ENCODE measurements at regions not wholly inside any gene's neighbourhood (a gene's known extent, or its start where the extent isn't known, plus 50 kb on each side); places are given as distances from the start of the nearest gene placed in this dataset.

- H3K27ac ChIP-seq (ENCODE audit: insufficient read depth, low read length), result no peak overlapping the region
- no peaks in the 10 kb centered on the region for H4K20me1 ChIP-seq (ENCODE audit: control insufficient read depth, extremely low read depth, insufficient read depth, low read length)
- no peak overlapping the region for H3K9ac ChIP-seq (ENCODE audit: insufficient read depth, low read length)
- H3K27me3 ChIP-seq (ENCODE audit: control insufficient read depth, insufficient read depth, low read length), result peaks cover 60% of the 10 kb centered on the region
- H3K4me2 ChIP-seq (ENCODE audit: extremely low read depth, insufficient read depth, low read length), result no peak overlapping the region
- peaks cover 5% of the 10 kb centered on the region for H3K4me1 ChIP-seq (ENCODE audit: control insufficient read depth, extremely low read depth, insufficient read depth, low read length)
- no peak overlapping the region for H3K4me3 ChIP-seq (replicated peaks in 1 of 4; ENCODE audit: control extremely low read depth in 1 of 4, insufficient read depth in 1 of 4, low read depth in 3 of 4, low read length in 4 of 4)
- H3K36me3 ChIP-seq (ENCODE audit: control insufficient read depth, insufficient read depth, low read length), result no peaks in the 10 kb centered on the region
- no peaks in the 10 kb centered on the region for H3K9me3 ChIP-seq (ENCODE audit: control insufficient read depth, insufficient read depth, low read depth, low read length)
- H3K79me2 ChIP-seq (ENCODE audit: control insufficient read depth, insufficient read depth, low read length), result no peaks in the 10 kb centered on the region
- DNase-seq (ENCODE audit: low read depth in 2 of 2), result no peak
- H2AFZ ChIP-seq (ENCODE audit: low read length), result no peak overlapping the region
- TF ChIP-seq, protein P1, sequence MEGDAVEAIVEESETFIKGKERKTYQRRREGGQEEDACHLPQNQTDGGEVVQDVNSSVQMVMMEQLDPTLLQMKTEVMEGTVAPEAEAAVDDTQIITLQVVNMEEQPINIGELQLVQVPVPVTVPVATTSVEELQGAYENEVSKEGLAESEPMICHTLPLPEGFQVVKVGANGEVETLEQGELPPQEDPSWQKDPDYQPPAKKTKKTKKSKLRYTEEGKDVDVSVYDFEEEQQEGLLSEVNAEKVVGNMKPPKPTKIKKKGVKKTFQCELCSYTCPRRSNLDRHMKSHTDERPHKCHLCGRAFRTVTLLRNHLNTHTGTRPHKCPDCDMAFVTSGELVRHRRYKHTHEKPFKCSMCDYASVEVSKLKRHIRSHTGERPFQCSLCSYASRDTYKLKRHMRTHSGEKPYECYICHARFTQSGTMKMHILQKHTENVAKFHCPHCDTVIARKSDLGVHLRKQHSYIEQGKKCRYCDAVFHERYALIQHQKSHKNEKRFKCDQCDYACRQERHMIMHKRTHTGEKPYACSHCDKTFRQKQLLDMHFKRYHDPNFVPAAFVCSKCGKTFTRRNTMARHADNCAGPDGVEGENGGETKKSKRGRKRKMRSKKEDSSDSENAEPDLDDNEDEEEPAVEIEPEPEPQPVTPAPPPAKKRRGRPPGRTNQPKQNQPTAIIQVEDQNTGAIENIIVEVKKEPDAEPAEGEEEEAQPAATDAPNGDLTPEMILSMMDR (conservative IDR thresholded peaks at IDR 0.05 in 1 of 2, IDR thresholded peaks at IDR 0.05 in 1 of 2; ENCODE audit: low read depth in 1 of 2, low read length in 2 of 2), result no peak
- no peak for TF ChIP-seq EZH2 (IDR thresholded peaks at IDR 0.05; ENCODE audit: low read length, missing control alignments)
Measured at GRCh38 chr21:38663282-38663681, 142.4 kb upstream of the ETS2 start.

DNA sequence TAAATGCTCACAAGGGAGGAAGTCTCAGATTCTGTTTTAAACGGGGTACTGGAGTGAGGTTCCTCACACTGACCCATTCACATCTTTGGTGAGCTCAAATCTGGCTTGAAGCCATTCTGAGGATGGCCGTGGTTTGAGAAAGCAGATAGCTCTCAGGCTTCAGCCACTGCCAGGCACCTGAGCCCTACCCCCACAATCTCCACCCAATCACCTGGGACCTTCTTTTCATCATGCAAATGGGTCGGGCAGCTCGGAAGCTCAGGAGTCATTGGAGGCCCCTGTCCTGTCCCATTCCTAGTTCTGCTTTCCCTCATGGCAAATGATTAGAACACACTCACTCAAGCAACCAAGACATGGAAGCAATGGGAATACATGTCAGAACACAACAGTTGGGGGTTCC is 141.4 kb upstream of the ETS2 start:
- Histone ChIP-seq H3K9ac (ENCODE audit: insufficient read depth, low read length) (no peak overlapping the region), H2AFZ (ENCODE audit: low read length) (no peak overlapping the region), H3K36me3 (ENCODE audit: control insufficient read depth, insufficient read depth, low read length) (no peaks in the 10 kb centered on the region), H3K4me1 (ENCODE audit: control insufficient read depth, extremely low read depth, insufficient read depth, low read length) (peaks cover 5% of the 10 kb centered on the region), H3K27me3 (ENCODE audit: control insufficient read depth, insufficient read depth, low read length) (peaks cover 56% of the 10 kb centered on the region), H4K20me1 (ENCODE audit: control insufficient read depth, extremely low read depth, insufficient read depth, low read length) (no peaks in the 10 kb centered on the region), H3K4me2 (ENCODE audit: extremely low read depth, insufficient read depth, low read length) (no peak overlapping the region), H3K9me3 (ENCODE audit: control insufficient read depth, insufficient read depth, low read depth, low read length) (no peaks in the 10 kb centered on the region), H3K79me2 (ENCODE audit: control insufficient read depth, insufficient read depth, low read length) (no peaks in the 10 kb centered on the region), H3K4me3 (replicated peaks in 1 of 4; ENCODE audit: control extremely low read depth in 1 of 4, insufficient read depth in 1 of 4, low read depth in 3 of 4, low read length in 4 of 4) (no peak overlapping the region), H3K27ac (ENCODE audit: insufficient read depth, low read length) (no peak overlapping the region)
- DNase-seq (ENCODE audit: low read depth in 2 of 2), result no peak
- TF ChIP-seq EZH2 (IDR thresholded peaks at IDR 0.05; ENCODE audit: low read length, missing control alignments), result no peak
- TF ChIP-seq, protein P1 (conservative IDR thresholded peaks at IDR 0.05 in 1 of 2, IDR thresholded peaks at IDR 0.05 in 1 of 2; ENCODE audit: low read depth in 1 of 2, low read length in 2 of 2), result no peak

DNA sequence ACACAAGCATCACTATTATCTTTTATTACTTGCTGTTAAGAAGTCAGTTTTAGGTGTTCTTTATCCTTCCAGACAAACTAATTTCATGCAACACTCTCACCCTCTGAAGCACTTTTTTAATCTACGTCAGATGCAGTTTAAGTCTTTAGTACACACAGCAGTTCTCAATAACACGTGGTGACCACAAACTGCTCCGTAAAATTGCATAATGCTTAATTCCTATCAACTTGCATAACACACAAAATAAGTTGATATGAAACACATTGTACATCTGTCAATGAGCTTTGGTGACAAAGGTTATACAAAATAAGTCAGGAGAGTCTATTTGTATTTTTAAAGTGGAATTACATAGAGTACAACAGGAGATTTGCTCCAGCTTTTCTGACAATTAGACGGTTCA is 140.9 kb upstream of the ETS2 start:
- DNase-seq (ENCODE audit: low read depth in 2 of 2), result peak in 1 of 2 donors; percentile 42
- H4K20me1 ChIP-seq (ENCODE audit: control insufficient read depth, extremely low read depth, insufficient read depth, low read length), result no peaks in the 10 kb centered on the region
- H3K36me3 ChIP-seq (ENCODE audit: control insufficient read depth, insufficient read depth, low read length), result no peaks in the 10 kb centered on the region
- no peak overlapping the region for H2AFZ ChIP-seq (ENCODE audit: low read length)
- H3K4me2 ChIP-seq (ENCODE audit: extremely low read depth, insufficient read depth, low read length), result no peak overlapping the region
- no peaks in the 10 kb centered on the region for H3K9me3 ChIP-seq (ENCODE audit: control insufficient read depth, insufficient read depth, low read depth, low read length)
- TF ChIP-seq EZH2 (IDR thresholded peaks at IDR 0.05; ENCODE audit: low read length, missing control alignments), result no peak
- TF ChIP-seq, protein P1 (conservative IDR thresholded peaks at IDR 0.05 in 1 of 2, IDR thresholded peaks at IDR 0.05 in 1 of 2; ENCODE audit: low read depth in 1 of 2, low read length in 2 of 2), result no peak
- H3K27me3 ChIP-seq (ENCODE audit: control insufficient read depth, insufficient read depth, low read length), result peaks cover 53% of the 10 kb centered on the region
- H3K79me2 ChIP-seq (ENCODE audit: control insufficient read depth, insufficient read depth, low read length), result no peaks in the 10 kb centered on the region
- no peak overlapping the region for H3K4me3 ChIP-seq (replicated peaks in 1 of 4; ENCODE audit: control extremely low read depth in 1 of 4, insufficient read depth in 1 of 4, low read depth in 3 of 4, low read length in 4 of 4)
- H3K4me1 ChIP-seq (ENCODE audit: control insufficient read depth, extremely low read depth, insufficient read depth, low read length), result peaks cover 5% of the 10 kb centered on the region
- no peak overlapping the region for H3K9ac ChIP-seq (ENCODE audit: insufficient read depth, low read length)
- H3K27ac ChIP-seq (ENCODE audit: insufficient read depth, low read length), result no peak overlapping the region

Data from fibroblast of lung (primary cell).